NB4 (cell line): ENCODE measurements at regions not wholly inside any gene's neighbourhood (a gene's known extent, or its start where the extent isn't known, plus 50 kb on each side); places are given as distances from the start of the nearest gene placed in this dataset.

Experiments used
- DNase-seq: peaks from one replicate; pipeline ENCODE4 v3.0.0; 2010; ENCODE audit warnings: low read depth
- H3K4me3 ChIP-seq: one replicate; pipeline ENCODE4 v1.5.1; 2011; ENCODE audit warnings: mild to moderate bottlenecking, low read depth, low read length, moderate library complexity
- CTCF ChIP-seq: IDR thresholded peaks from one replicate; pipeline ENCODE4 v1.5.1; 2012; ENCODE audit warnings: low read depth, low read length
- MAX ChIP-seq: IDR thresholded peaks from 2 replicates; pipeline ENCODE4 v1.6.1; 2011; ENCODE audit warnings: low read depth, low read length
- MYC ChIP-seq: IDR thresholded peaks from 2 replicates; pipeline ENCODE4 v1.6.1; 2011; ENCODE audit warnings: low read depth, low read length
- POLR2A ChIP-seq: IDR thresholded peaks from 2 replicates; pipeline ENCODE4 v1.6.1; 2011; ENCODE audit warnings: mild to moderate bottlenecking; ENCODE audit not compliant: insufficient read length; ENCODE audit errors: extremely low read depth

GRCh38 chr7:26454180-26454579 is 162.5 kb downstream of the SNX10 start:
- DNase-seq: no peak
- H3K4me3 ChIP-seq: no peak overlapping the region
- TF ChIP-seq POLR2A: no peak
- no peak for TF ChIP-seq CTCF
- TF ChIP-seq MYC: no peak
- TF ChIP-seq MAX: no peak

- no peak for TF ChIP-seq MYC
- no peak for TF ChIP-seq POLR2A
- no peak for TF ChIP-seq MAX
- TF ChIP-seq CTCF: no peak
- DNase-seq: no peak
- no peak overlapping the region for H3K4me3 ChIP-seq
These were observed 166.2 kb downstream of the SNX10 start for GRCh38 chr7:26457696-26458327.

- TF ChIP-seq POLR2A: no peak
- no peak for DNase-seq
These were observed 166.9 kb downstream of the SNX10 start for GRCh38 chr7:26458466-26459145.

GRCh38 chr7:26459540-26460193 is 168.0 kb downstream of the SNX10 start:
- DNase-seq: no peak
- no peak for TF ChIP-seq POLR2A
- no peak overlapping the region for H3K4me3 ChIP-seq

More at GRCh38 chr7:26458466-26459145, 166.9 kb downstream of the SNX10 start:
- H3K4me3 ChIP-seq: no peak overlapping the region

GRCh38 chr7:26460351-26461085 is 168.9 kb downstream of the SNX10 start:
- TF ChIP-seq CTCF: no peak
- no peak for TF ChIP-seq POLR2A
- no peak for TF ChIP-seq MAX
- TF ChIP-seq MYC: no peak
- DNase-seq: no peak
- H3K4me3 ChIP-seq: no peak overlapping the region

GRCh38 chr7:26461518-26461917 is 169.9 kb downstream of the SNX10 start:
- H3K4me3 ChIP-seq: no peak overlapping the region
- no peak for TF ChIP-seq POLR2A
- no peak for TF ChIP-seq MAX
- no peak for TF ChIP-seq MYC
- no peak for TF ChIP-seq CTCF
- peak; percentile 37 for DNase-seq
